Activated CD8-positive, alpha-beta T cell treated with anti-CD3 and anti-CD28 coated beads for 36 hours (primary cell): ENCODE measurements at regions not wholly inside any gene's neighbourhood (a gene's known extent, or its start where the extent isn't known, plus 50 kb on each side); places are given as distances from the start of the nearest gene placed in this dataset.

Experiments used
- ATAC-seq: fragments of 200-7000 bp; cut with Tn5 transposase; one replicate; pipeline ENCODE4 v1.10.0; 2021; ENCODE audit warnings: mild to moderate bottlenecking, moderate library complexity
- CTCF ChIA-PET: fragments of 350-600 bp; sonication (Branson Sonifier 250); formaldehyde crosslinking; loops from one replicate; lab custom pipeline; 2021; ENCODE audit warnings: antibody characterized with exemption; lab: Charles Lee
- POLR2A ChIA-PET: fragments of 350-600 bp; sonication (Branson Sonifier 250); formaldehyde crosslinking; loops from one replicate; lab custom pipeline; 2021; ENCODE audit warnings: antibody characterized with exemption; lab: Charles Lee
- DNase-seq: peaks from one replicate; pipeline ENCODE4 v3.0.0-alpha.2; 2020
- H3K27ac Mint-ChIP-seq: one replicate; pipeline ENCODE4 v1.8.0; 2021; ENCODE audit warnings: mild to moderate bottlenecking, mixed read lengths
- H3K27me3 Mint-ChIP-seq: one replicate; pipeline ENCODE4 v1.8.0; 2021; ENCODE audit warnings: mixed read lengths
- H3K36me3 Mint-ChIP-seq: one replicate; pipeline ENCODE4 v1.8.0; 2021; ENCODE audit warnings: low read depth, mixed read lengths
- H3K4me1 Mint-ChIP-seq: one replicate; pipeline ENCODE4 v1.8.0; 2021; ENCODE audit warnings: low read depth, mixed read lengths
- H3K4me3 Mint-ChIP-seq: one replicate; pipeline ENCODE4 v1.8.0; 2021; ENCODE audit warnings: mild to moderate bottlenecking, moderate library complexity, mixed read lengths
- H3K9me3 Mint-ChIP-seq: one replicate; pipeline ENCODE4 v1.8.0; 2021; ENCODE audit warnings: mixed read lengths
- CTCF ChIP-seq: fragments of 200-600 bp; IDR thresholded peaks from one replicate; pipeline ENCODE4 v1.8.0; 2022; ENCODE audit warnings: antibody characterized with exemption, mild to moderate bottlenecking
- intact Hi-C: fragments of 100-400 bp; cut with micrococcal nuclease; formaldehyde crosslinking; loops from one replicate; pipeline ENCODE4 v1.10.0; 2022

GRCh38 chr15:69653846-69654245 lies 201.2 kb downstream of the RPLP1 start:
- no peak overlapping the region for H3K27ac Mint-ChIP-seq
- ChIA-PET CTCF (interaction anchor here (1.1 to 1.5 kb wide), 2 partner anchors 176 to 835 kb away, joined by 3 read pairs; no protein-coding TSS in a partner anchor), POLR2A (no interaction called here)
- DNase-seq (no peak), ATAC-seq (no peak)
- no peaks in the 10 kb centered on the region for H3K36me3 Mint-ChIP-seq
- no peaks in the 10 kb centered on the region for H3K9me3 Mint-ChIP-seq
- TF ChIP-seq CTCF, result no peak
- no peak overlapping the region for H3K4me3 Mint-ChIP-seq
- intact Hi-C loops, result no loop called here
- peaks cover 9% of the 10 kb centered on the region for H3K4me1 Mint-ChIP-seq
- peaks cover 13% of the 10 kb centered on the region for H3K27me3 Mint-ChIP-seq

- Mint-ChIP-seq H3K4me1 (peaks cover 6% of the 10 kb centered on the region), H3K27me3 (peaks cover 3% of the 10 kb centered on the region), H3K27ac (no peak overlapping the region), H3K36me3 (no peaks in the 10 kb centered on the region), H3K9me3 (no peaks in the 10 kb centered on the region), H3K4me3 (no peak overlapping the region)
- CTCF ChIA-PET, result interaction anchor here (1.1 kb wide), 1 partner anchor 64 kb away, joined by 3 read pairs; no protein-coding TSS in a partner anchor
- DNase-seq (no peak), ATAC-seq (no peak)
- intact Hi-C loops, result no loop called here
- POLR2A ChIA-PET, result no interaction called here
- TF ChIP-seq CTCF, result no peak
Measured at GRCh38 chr15:69656271-69657030, 203.8 kb downstream of the RPLP1 start.

GRCh38 chr15:69657626-69658025 lies 205.0 kb downstream of the RPLP1 start:
- Mint-ChIP-seq H3K36me3 (no peaks in the 10 kb centered on the region), H3K9me3 (no peaks in the 10 kb centered on the region), H3K27ac (no peak overlapping the region), H3K4me3 (no peak overlapping the region), H3K27me3 (peaks cover 3% of the 10 kb centered on the region), H3K4me1 (peaks cover 2% of the 10 kb centered on the region)
- ChIA-PET POLR2A (interaction anchor here (1.4 kb wide), 1 partner anchor 11 kb away, joined by 5 read pairs; no protein-coding TSS in a partner anchor), CTCF (no interaction called here)
- no peak for ATAC-seq
- intact Hi-C loops, result no loop called here
- no peak for TF ChIP-seq CTCF
- no peak for DNase-seq

- no peaks in the 10 kb centered on the region for H3K9me3 Mint-ChIP-seq
- intact Hi-C loops, result no loop called here
- no peak overlapping the region for H3K27ac Mint-ChIP-seq
- POLR2A ChIA-PET, result interaction anchor here (1.4 kb wide), 1 partner anchor 11 kb away, joined by 5 read pairs; no protein-coding TSS in a partner anchor
- DNase-seq, result no peak
- H3K4me1 Mint-ChIP-seq, result no peaks in the 10 kb centered on the region
- no peak overlapping the region for H3K4me3 Mint-ChIP-seq
- no peak for TF ChIP-seq CTCF
- ATAC-seq, result no peak
- no peaks in the 10 kb centered on the region for H3K36me3 Mint-ChIP-seq
- H3K27me3 Mint-ChIP-seq, result peaks cover 3% of the 10 kb centered on the region
- CTCF ChIA-PET, result no interaction called here
Measured at GRCh38 chr15:69658411-69658945, 205.9 kb downstream of the RPLP1 start.

GRCh38 chr15:69659454-69660050 lies 206.9 kb downstream of the RPLP1 start:
- no peak for ATAC-seq
- POLR2A ChIA-PET, result no interaction called here
- CTCF ChIA-PET, result no interaction called here
- Mint-ChIP-seq H3K36me3 (no peaks in the 10 kb centered on the region), H3K9me3 (no peaks in the 10 kb centered on the region), H3K4me1 (no peaks in the 10 kb centered on the region), H3K4me3 (no peak overlapping the region), H3K27me3 (peaks cover 3% of the 10 kb centered on the region), H3K27ac (no peak overlapping the region)
- intact Hi-C loops, result no loop called here
- no peak for DNase-seq
- no peak for TF ChIP-seq CTCF
